ENCODE measurements at regions not wholly inside any gene's neighbourhood (a gene's known extent, or its start where the extent isn't known, plus 50 kb on each side); places are given as distances from the start of the nearest gene placed in this dataset.

GRCh38 chr4:174398728-174399127 lies 115.0 kb downstream of the CEP44 start:
- intact Hi-C loops (cut with micrococcal nuclease): no loop called here
- Histone ChIP-seq H2AFZ (replicated peaks; ENCODE audit: low read length, poor library complexity) (no peak overlapping the region), H2AK9ac (replicated peaks; ENCODE audit: low read depth, low read length, poor library complexity) (no peak overlapping the region), H3K9me3 (ENCODE audit: control insufficient read depth, insufficient read depth, low read length) (no peaks in the 10 kb centered on the region), H3K27me3 (ENCODE audit: control insufficient read depth, insufficient read depth, low read length) (no peaks in the 10 kb centered on the region), H3K23ac (ENCODE audit: low read depth, low read length) (no peak overlapping the region), H4K8ac (ENCODE audit: low read depth in 2 of 2, low read length in 2 of 2) (no peak overlapping the region), H2BK5ac (ENCODE audit: low read depth, low read length, poor library complexity, severe bottlenecking) (no peak overlapping the region), H3K4me3 (ENCODE audit: insufficient read depth, low read depth, low read length) (no peak overlapping the region), H3K79me1 (ENCODE audit: low read depth in 1 of 2, low read length in 2 of 2) (no peaks in the 10 kb centered on the region), H2BK20ac (ENCODE audit: low read depth, low read length) (no peak overlapping the region), H3K27ac (ENCODE audit: insufficient read depth, low read length) (no peak overlapping the region), H3K9ac (ENCODE audit: low read depth, low read length) (no peak overlapping the region), H3K18ac (ENCODE audit: low read depth, low read length) (no peak overlapping the region), H4K20me1 (ENCODE audit: insufficient read depth, low read length) (no peaks in the 10 kb centered on the region), H2AK5ac (ENCODE audit: low read depth, low read length) (no peak overlapping the region), H2BK15ac (ENCODE audit: low read depth, low read length) (no peak overlapping the region), H3K4me1 (ENCODE audit: control insufficient read depth, insufficient read depth, low read length) (no peaks in the 10 kb centered on the region), H3K56ac (ENCODE audit: extremely low read depth, insufficient read depth, low read length) (no peak overlapping the region), H4K5ac (ENCODE audit: low read depth, low read length) (no peak overlapping the region), H2BK120ac (ENCODE audit: low read depth, low read length) (no peak overlapping the region), H3K9me1 (ENCODE audit: insufficient read depth, low read length) (no peaks in the 10 kb centered on the region), H3K14ac (replicated peaks; ENCODE audit: low read depth, low read length) (no peak overlapping the region), H3K4ac (ENCODE audit: low read depth, low read length) (no peak overlapping the region), H3K4me2 (ENCODE audit: low read depth, low read length) (no peak overlapping the region), H4K91ac (ENCODE audit: insufficient read depth, low read depth, low read length) (no peak overlapping the region), H3K36me3 (ENCODE audit: control insufficient read depth, insufficient read depth, low read length) (no peaks in the 10 kb centered on the region)
- in situ Hi-C loops (cut with MboI; ENCODE audit: low sequenced_read_pairs): no loop called here
- ATAC-seq (ENCODE audit: low read depth): no peak
- ChIA-PET CTCF (no interaction called here), POLR2A (ENCODE audit: unreplicated experiment) (no interaction called here)
- no CpG with 5 or more reads among the region's 2 CpGs for WGBS, 2 experiments (ENCODE audit: extremely low coverage in 2 of 2, insufficient read length in 1 of 2)
- no TSS peak for BruUV-seq (replicated peaks)
- DNase-seq: peak; percentile 68
- TF ChIP-seq MAZ (IDR thresholded peaks at IDR 0.05; ENCODE audit: borderline replicate concordance, low read depth, low read length): no peak
- peak; percentile 33 for TF ChIP-seq FOS (IDR thresholded peaks at IDR 0.05; ENCODE audit: low read depth, low read length)
- dilution Hi-C loops (cut with HindIII; ENCODE audit: low sequenced_read_pairs, unreplicated experiment): no loop called here
